HG02970 (cell line): ENCODE measurements at regions not wholly inside any gene's neighbourhood (a gene's known extent, or its start where the extent isn't known, plus 50 kb on each side); places are given as distances from the start of the nearest gene placed in this dataset.

Experiments
- ATAC-seq: cut with Tn5 transposase; IDR thresholded peaks from one replicate; pipeline ENCODE4 v1.9.1; 2021; ENCODE audit warnings: mild to moderate bottlenecking, moderate library complexity, moderate number of reproducible peaks; ENCODE audit not compliant: unreplicated experiment, low FRiP score

- ATAC-seq, result no peak
These were observed 386.3 kb downstream of the ETS1 start for GRCh38 chr11:128201009-128201408.

GRCh38 chr11:128200467-128200866 lies 386.9 kb downstream of the ETS1 start:
- ATAC-seq, result no peak

GRCh38 chr11:128198216-128198772 lies 389.1 kb downstream of the ETS1 start:
- ATAC-seq, result no peak

GRCh38 chr11:128196235-128196634 lies 391.1 kb downstream of the ETS1 start:
- no peak for ATAC-seq

- no peak for ATAC-seq
These were observed 391.6 kb downstream of the ETS1 start for GRCh38 chr11:128195756-128196155.

GRCh38 chr11:128195057-128195751 lies 392.2 kb downstream of the ETS1 start:
- ATAC-seq, result no peak

- ATAC-seq, result no peak
These were observed 393.1 kb downstream of the ETS1 start for GRCh38 chr11:128194216-128194615.

GRCh38 chr11:128193615-128194014 lies 393.7 kb downstream of the ETS1 start:
- ATAC-seq, result no peak

- ATAC-seq, result no peak
These were observed 397.0 kb downstream of the ETS1 start for GRCh38 chr11:128190312-128190711.

- no peak for ATAC-seq
These were observed 397.5 kb downstream of the ETS1 start for GRCh38 chr11:128189823-128190222.

- no peak for ATAC-seq
These were observed 398.9 kb downstream of the ETS1 start for GRCh38 chr11:128188346-128189004.

- ATAC-seq, result no peak
These were observed 399.5 kb downstream of the ETS1 start for GRCh38 chr11:128187835-128188234.

- no peak for ATAC-seq
These were observed 400.0 kb downstream of the ETS1 start for GRCh38 chr11:128187377-128187776.

- ATAC-seq, result no peak
These were observed 402.4 kb downstream of the ETS1 start for GRCh38 chr11:128184981-128185380.

- ATAC-seq, result no peak
These were observed 404.5 kb downstream of the ETS1 start for GRCh38 chr11:128182844-128183243.

GRCh38 chr11:128181984-128182383 lies 405.4 kb downstream of the ETS1 start:
- no peak for ATAC-seq

- no peak for ATAC-seq
These were observed 406.3 kb downstream of the ETS1 start for GRCh38 chr11:128181088-128181480.

- ATAC-seq, result no peak
These were observed 406.8 kb downstream of the ETS1 start for GRCh38 chr11:128180441-128181087.

- ATAC-seq, result no peak
These were observed 407.8 kb downstream of the ETS1 start for GRCh38 chr11:128179512-128179911.

- no peak for ATAC-seq
These were observed 408.3 kb downstream of the ETS1 start for GRCh38 chr11:128179039-128179438.
